Caco-2 (cell line): ENCODE measurements at regions not wholly inside any gene's neighbourhood (a gene's known extent, or its start where the extent isn't known, plus 50 kb on each side); places are given as distances from the start of the nearest gene placed in this dataset.

Source experiments
- BruUV-seq: library from RNA; stranded (reverse); fragments of 400-500 nt; replicated peaks from 2 replicates; lab custom pipeline; 2021; lab: Mats Ljungman, UMichigan
- CTCF ChIA-PET: fragments of 300-600 bp; sonication (Branson Sonifier 250); formaldehyde crosslinking; loops from one replicate; lab custom pipeline; 2022; ENCODE audit warnings: antibody characterized with exemption; lab: Charles Lee
- POLR2A ChIA-PET: fragments of 300-600 bp; sonication (Branson Sonifier 250); formaldehyde crosslinking; loops from one replicate; lab custom pipeline; 2022; ENCODE audit warnings: antibody characterized with exemption; lab: Charles Lee
- DNase-seq, 2 experiments: peaks; one replicate each; pipeline versions ENCODE4 v3.0.0 to v3.0.0-alpha.2; 2020 to 2022
- H3K27me3 ChIP-seq: replicated peaks from 2 replicates; pipeline ENCODE4 v1.6.0; 2011; ENCODE audit warnings: low read length; ENCODE audit not compliant: control insufficient read depth, insufficient read depth
- H3K36me3 ChIP-seq: 2 replicates; pipeline ENCODE4 v1.5.1; 2011; ENCODE audit warnings: low read length; ENCODE audit not compliant: control insufficient read depth, insufficient read depth
- H3K4me1 ChIP-seq: fragments of 250-450 bp; sonication (Bioruptor Pico); 2 replicates; pipeline ENCODE4 v1.5.1; 2020; ENCODE audit warnings: mild to moderate bottlenecking
- H3K4me3 ChIP-seq: 2 replicates; pipeline ENCODE4 v1.5.1; 2011; ENCODE audit warnings: low read depth, mild to moderate bottlenecking, control low read depth, low read length
- H3K9me3 ChIP-seq: fragments of 250-450 bp; sonication (Bioruptor Pico); 2 replicates; pipeline ENCODE4 v1.5.1; 2020; ENCODE audit warnings: mild to moderate bottlenecking, moderate library complexity
- H3K27ac Mint-ChIP-seq: one replicate; pipeline ENCODE4 v1.8.0; 2022; ENCODE audit warnings: mixed read lengths; ENCODE audit not compliant: unreplicated experiment
- H3K27me3 Mint-ChIP-seq: one replicate; pipeline ENCODE4 v1.8.0; 2022; ENCODE audit warnings: mixed read lengths; ENCODE audit not compliant: insufficient read depth, unreplicated experiment
- H3K36me3 Mint-ChIP-seq: one replicate; pipeline ENCODE4 v1.8.0; 2022; ENCODE audit warnings: mild to moderate bottlenecking, mixed read lengths; ENCODE audit not compliant: insufficient read depth, unreplicated experiment
- H3K4me1 Mint-ChIP-seq: one replicate; pipeline ENCODE4 v1.8.0; 2022; ENCODE audit warnings: low read depth, mixed read lengths; ENCODE audit not compliant: unreplicated experiment
- H3K4me3 Mint-ChIP-seq: one replicate; pipeline ENCODE4 v1.8.0; 2022; ENCODE audit warnings: mild to moderate bottlenecking, moderate library complexity, mixed read lengths; ENCODE audit not compliant: unreplicated experiment
- H3K9me3 Mint-ChIP-seq: one replicate; pipeline ENCODE4 v1.8.0; 2022; ENCODE audit warnings: mixed read lengths; ENCODE audit not compliant: unreplicated experiment
- CTCF ChIP-seq, 2 experiments: fragments of 200-600 bp in 1 of 2; IDR thresholded peaks; 1 replicate in 1 of 2; 2 replicates in 1 of 2; pipeline versions ENCODE4 v1.5.1 to v1.8.0; 2011 to 2022; ENCODE audit warnings: antibody characterized with exemption in 1 of 2, control low read depth in 1 of 2, inconsistent platforms in 1 of 2, low read depth in 1 of 2, low read length in 1 of 2, mild to moderate bottlenecking in 1 of 2, moderate library complexity in 1 of 2; ENCODE audit not compliant: insufficient read depth in 1 of 2, severe bottlenecking in 1 of 2, unreplicated experiment in 1 of 2
- intact Hi-C: fragments of 100-400 bp; cut with micrococcal nuclease; formaldehyde crosslinking; loops from one replicate; pipeline ENCODE4 v1.10.0; 2022; ENCODE audit not compliant: unreplicated experiment

- H3K36me3 ChIP-seq: no peaks in the 10 kb centered on the region
- peaks cover 25% of the 10 kb centered on the region for H3K9me3 Mint-ChIP-seq
- H3K4me1 Mint-ChIP-seq: peaks cover 32% of the 10 kb centered on the region
- intact Hi-C loops: loop anchor here (1.0 kb wide), 1 partner anchor 49 kb away; no protein-coding TSS in a partner anchor
- H3K27me3 ChIP-seq: no peaks in the 10 kb centered on the region; the same call in 1 of the 2 replicates
- H3K4me3 Mint-ChIP-seq: peak overlapping the region; percentile 10
- CTCF ChIA-PET: interaction anchor here (0.5 to 0.6 kb wide), 2 partner anchors 497 kb away, joined by 3 to 4 read pairs; no protein-coding TSS in a partner anchor
- DNase-seq: peak; percentile 70 to 86
- peaks cover 4% of the 10 kb centered on the region; the same call in 1 of the 2 replicates for H3K9me3 ChIP-seq
- H3K27ac Mint-ChIP-seq: peak overlapping the region; percentile 46
- H3K27me3 Mint-ChIP-seq: no peaks in the 10 kb centered on the region
- BruUV-seq: no TSS peak
- TF ChIP-seq CTCF (IDR thresholded peaks at IDR 0.05; ENCODE audit: insufficient read depth in 1 of 2, low read depth in 1 of 2, low read length in 1 of 2, severe bottlenecking in 1 of 2, unreplicated experiment in 1 of 2): no peak
- H3K4me3 ChIP-seq: no peak overlapping the region
- H3K36me3 Mint-ChIP-seq: no peaks in the 10 kb centered on the region
- POLR2A ChIA-PET: interaction anchor here (0.5 kb wide), 1 partner anchor 435 kb away, joined by 7 read pairs; no protein-coding TSS in a partner anchor
- H3K4me1 ChIP-seq: peaks cover 23% of the 10 kb centered on the region
Measured at GRCh38 chr4:38230121-38230801, 270.1 kb downstream of the PTTG2 start.

- H3K4me1 Mint-ChIP-seq: peaks cover 30% of the 10 kb centered on the region
- peaks cover 19% of the 10 kb centered on the region for H3K4me1 ChIP-seq
- DNase-seq: no peak
- no peaks in the 10 kb centered on the region for H3K36me3 ChIP-seq
- ChIA-PET CTCF (interaction anchor here (0.6 kb wide), 1 partner anchor 498 kb away, joined by 3 read pairs; no protein-coding TSS in a partner anchor), POLR2A (no interaction called here)
- no TSS peak for BruUV-seq
- H3K27me3 ChIP-seq: no peaks in the 10 kb centered on the region; the same call in 1 of the 2 replicates
- peaks cover 22% of the 10 kb centered on the region for H3K9me3 Mint-ChIP-seq
- H3K36me3 Mint-ChIP-seq: no peaks in the 10 kb centered on the region
- H3K4me3 Mint-ChIP-seq: peak overlapping the region; percentile 10
- no peak overlapping the region for H3K4me3 ChIP-seq
- intact Hi-C loops: loop anchor here (1.0 kb wide), 1 partner anchor 48 kb away; no protein-coding TSS in a partner anchor
- peaks cover 4% of the 10 kb centered on the region; the same call in 1 of the 2 replicates for H3K9me3 ChIP-seq
- TF ChIP-seq CTCF (IDR thresholded peaks at IDR 0.05; ENCODE audit: insufficient read depth in 1 of 2, low read depth in 1 of 2, low read length in 1 of 2, severe bottlenecking in 1 of 2, unreplicated experiment in 1 of 2): no peak
- no peaks in the 10 kb centered on the region for H3K27me3 Mint-ChIP-seq
- peak overlapping the region; percentile 54 for H3K27ac Mint-ChIP-seq
Measured at GRCh38 chr4:38230821-38231563, 270.8 kb downstream of the PTTG2 start.

- H3K4me3 Mint-ChIP-seq: no peak overlapping the region
- intact Hi-C loops: no loop called here
Measured at GRCh38 chr4:38231626-38232025, 271.4 kb downstream of the PTTG2 start.

More at GRCh38 chr4:38231626-38232025, 271.4 kb downstream of the PTTG2 start:
- Mint-ChIP-seq H3K36me3 (no peaks in the 10 kb centered on the region), H3K27me3 (no peaks in the 10 kb centered on the region), H3K27ac (peak overlapping the region; percentile 54), H3K9me3 (peaks cover 16% of the 10 kb centered on the region), H3K4me1 (peaks cover 24% of the 10 kb centered on the region)
- no TSS peak for BruUV-seq
- CTCF ChIA-PET: no interaction called here
- Histone ChIP-seq H3K27me3 (no peaks in the 10 kb centered on the region), H3K4me3 (no peak overlapping the region), H3K36me3 (no peaks in the 10 kb centered on the region), H3K9me3 (peaks cover 4% of the 10 kb centered on the region; the same call in 1 of the 2 replicates), H3K4me1 (peaks cover 19% of the 10 kb centered on the region)
- TF ChIP-seq CTCF (IDR thresholded peaks at IDR 0.05; ENCODE audit: insufficient read depth in 1 of 2, low read depth in 1 of 2, low read length in 1 of 2, severe bottlenecking in 1 of 2, unreplicated experiment in 1 of 2): no peak
- DNase-seq: no peak
- POLR2A ChIA-PET: no interaction called here
